ENCODE measurements at regions not wholly inside any gene's neighbourhood (a gene's known extent, or its start where the extent isn't known, plus 50 kb on each side); places are given as distances from the start of the nearest gene placed in this dataset.
A peak's percentile ranks its signal among the peaks of the same experiment; 100 is the strongest.

- Histone ChIP-seq H3K4me1 (ENCODE audit: control insufficient read depth, insufficient read depth, low read length) (peaks cover 1% of the 10 kb centered on the region), H3K9me3 (ENCODE audit: control insufficient read depth, low read length) (no peaks in the 10 kb centered on the region), H3K27me3 (ENCODE audit: control insufficient read depth, insufficient read depth) (no peaks in the 10 kb centered on the region), H3K27ac (ENCODE audit: low read length) (no peak overlapping the region), H3K4me3 (ENCODE audit: low read length) (no peak overlapping the region)
- ATAC-seq (no peak), DNase-seq (no peak)
- intact Hi-C loops (cut with DNase I): no loop called here
- 95% methylated on average over 2 of the region's 2 CpGs for WGBS
Observed at GRCh38 chr2:236766850-236767249, 197.2 kb downstream of the ACKR3 start.

GRCh38 chr2:236767941-236768340, 198.3 kb downstream of the ACKR3 start:
- H3K27me3 ChIP-seq (ENCODE audit: control insufficient read depth, insufficient read depth): no peaks in the 10 kb centered on the region
- H3K9me3 ChIP-seq (ENCODE audit: control insufficient read depth, low read length): no peaks in the 10 kb centered on the region
- intact Hi-C loops (cut with DNase I): no loop called here
- DNase-seq: no peak
- H3K4me3 ChIP-seq (ENCODE audit: low read length): no peak overlapping the region
- WGBS: 94% methylated on average over 7 of the region's 7 CpGs
- ATAC-seq: peak in 1 of 2 donors; percentile 10
- H3K27ac ChIP-seq (ENCODE audit: low read length): no peak overlapping the region
- no peaks in the 10 kb centered on the region for H3K4me1 ChIP-seq (ENCODE audit: control insufficient read depth, insufficient read depth, low read length)

- H3K9me3 ChIP-seq (ENCODE audit: control insufficient read depth, low read length): no peaks in the 10 kb centered on the region
- no peaks in the 10 kb centered on the region for H3K4me1 ChIP-seq (ENCODE audit: control insufficient read depth, insufficient read depth, low read length)
- ATAC-seq (no peak), DNase-seq (no peak)
- intact Hi-C loops (cut with DNase I): no loop called here
- no peak overlapping the region for H3K4me3 ChIP-seq (ENCODE audit: low read length)
- 93% methylated on average over 4 of the region's 4 CpGs for WGBS
- H3K27ac ChIP-seq (ENCODE audit: low read length): no peak overlapping the region
- no peaks in the 10 kb centered on the region for H3K27me3 ChIP-seq (ENCODE audit: control insufficient read depth, insufficient read depth)
Observed at GRCh38 chr2:236768393-236769140, 198.9 kb downstream of the ACKR3 start.

- Histone ChIP-seq H3K27me3 (ENCODE audit: control insufficient read depth, insufficient read depth) (no peaks in the 10 kb centered on the region), H3K9me3 (ENCODE audit: control insufficient read depth, low read length) (no peaks in the 10 kb centered on the region), H3K4me3 (ENCODE audit: low read length) (no peak overlapping the region), H3K4me1 (ENCODE audit: control insufficient read depth, insufficient read depth, low read length) (no peaks in the 10 kb centered on the region), H3K27ac (ENCODE audit: low read length) (no peak overlapping the region)
- DNase-seq (no peak), ATAC-seq (no peak)
- intact Hi-C loops (cut with DNase I): no loop called here
- 88% methylated on average over 9 of the region's 9 CpGs for WGBS
Observed at GRCh38 chr2:236769981-236770671, 200.5 kb downstream of the ACKR3 start.

GRCh38 chr2:236772220-236772837, 202.7 kb downstream of the ACKR3 start:
- ATAC-seq: peak in 1 of 2 donors; percentile 46

GRCh38 chr2:236773206-236773605, 203.6 kb downstream of the ACKR3 start:
- Histone ChIP-seq H3K4me1 (ENCODE audit: control insufficient read depth, insufficient read depth, low read length) (peaks cover 2% of the 10 kb centered on the region), H3K4me3 (ENCODE audit: low read length) (no peak overlapping the region), H3K9me3 (ENCODE audit: control insufficient read depth, low read length) (no peaks in the 10 kb centered on the region), H3K27ac (ENCODE audit: low read length) (no peak overlapping the region), H3K27me3 (ENCODE audit: control insufficient read depth, insufficient read depth) (no peaks in the 10 kb centered on the region)
- intact Hi-C loops (cut with DNase I): no loop called here
- 87% methylated on average over 9 of the region's 9 CpGs for WGBS
- DNase-seq: no peak
- ATAC-seq: no peak

More at GRCh38 chr2:236772220-236772837, 202.7 kb downstream of the ACKR3 start:
- H3K4me3 ChIP-seq (ENCODE audit: low read length): no peak overlapping the region
- no peaks in the 10 kb centered on the region for H3K9me3 ChIP-seq (ENCODE audit: control insufficient read depth, low read length)
- DNase-seq: no peak
- WGBS: 59% methylated on average over 17 of the region's 17 CpGs
- H3K4me1 ChIP-seq (ENCODE audit: control insufficient read depth, insufficient read depth, low read length): peaks cover 2% of the 10 kb centered on the region
- no peaks in the 10 kb centered on the region for H3K27me3 ChIP-seq (ENCODE audit: control insufficient read depth, insufficient read depth)
- intact Hi-C loops (cut with DNase I): no loop called here
- H3K27ac ChIP-seq (ENCODE audit: low read length): no peak overlapping the region

GRCh38 chr2:236774171-236774570, 204.5 kb downstream of the ACKR3 start:
- WGBS: 73% methylated on average over 9 of the region's 9 CpGs
- ATAC-seq (no peak), DNase-seq (no peak)
- no peaks in the 10 kb centered on the region for H3K9me3 ChIP-seq (ENCODE audit: control insufficient read depth, low read length)
- H3K4me3 ChIP-seq (ENCODE audit: low read length): no peak overlapping the region
- no peak overlapping the region for H3K27ac ChIP-seq (ENCODE audit: low read length)
- intact Hi-C loops (cut with DNase I): no loop called here
- H3K27me3 ChIP-seq (ENCODE audit: control insufficient read depth, insufficient read depth): no peaks in the 10 kb centered on the region
- peaks cover 2% of the 10 kb centered on the region for H3K4me1 ChIP-seq (ENCODE audit: control insufficient read depth, insufficient read depth, low read length)

GRCh38 chr2:236775511-236775910, 205.9 kb downstream of the ACKR3 start:
- Histone ChIP-seq H3K27ac (ENCODE audit: low read length) (no peak overlapping the region), H3K4me3 (ENCODE audit: low read length) (no peak overlapping the region), H3K27me3 (ENCODE audit: control insufficient read depth, insufficient read depth) (no peaks in the 10 kb centered on the region), H3K4me1 (ENCODE audit: control insufficient read depth, insufficient read depth, low read length) (peaks cover 2% of the 10 kb centered on the region), H3K9me3 (ENCODE audit: control insufficient read depth, low read length) (no peaks in the 10 kb centered on the region)
- DNase-seq (no peak), ATAC-seq (no peak)
- WGBS: 49% methylated on average over 2 of the region's 2 CpGs
- intact Hi-C loops (cut with DNase I): no loop called here

GRCh38 chr2:236776206-236776605, 206.6 kb downstream of the ACKR3 start:
- no peak overlapping the region for H3K27ac ChIP-seq (ENCODE audit: low read length)
- no peak for DNase-seq
- WGBS: 80% methylated on average over 10 of the region's 10 CpGs
- peaks cover 2% of the 10 kb centered on the region for H3K4me1 ChIP-seq (ENCODE audit: control insufficient read depth, insufficient read depth, low read length)
- no peak overlapping the region for H3K4me3 ChIP-seq (ENCODE audit: low read length)
- no peak for ATAC-seq
- intact Hi-C loops (cut with DNase I): no loop called here
- no peaks in the 10 kb centered on the region for H3K9me3 ChIP-seq (ENCODE audit: control insufficient read depth, low read length)
- H3K27me3 ChIP-seq (ENCODE audit: control insufficient read depth, insufficient read depth): no peaks in the 10 kb centered on the region

GRCh38 chr2:236776695-236777251, 207.1 kb downstream of the ACKR3 start:
- intact Hi-C loops (cut with DNase I): no loop called here
- Histone ChIP-seq H3K4me1 (ENCODE audit: control insufficient read depth, insufficient read depth, low read length) (peaks cover 2% of the 10 kb centered on the region), H3K4me3 (ENCODE audit: low read length) (no peak overlapping the region), H3K9me3 (ENCODE audit: control insufficient read depth, low read length) (no peaks in the 10 kb centered on the region), H3K27ac (ENCODE audit: low read length) (no peak overlapping the region), H3K27me3 (ENCODE audit: control insufficient read depth, insufficient read depth) (no peaks in the 10 kb centered on the region)
- WGBS: 58% methylated on average over 8 of the region's 8 CpGs
- ATAC-seq (peak; percentile 41 to 79), DNase-seq (peak in 1 of 3 donors; percentile 53)

- WGBS: 90% methylated on average over 8 of the region's 8 CpGs
Observed at GRCh38 chr2:236777408-236777807, 207.8 kb downstream of the ACKR3 start.

More at GRCh38 chr2:236777408-236777807, 207.8 kb downstream of the ACKR3 start:
- H3K27ac ChIP-seq (ENCODE audit: low read length): no peak overlapping the region
- ATAC-seq (no peak), DNase-seq (no peak)
- H3K9me3 ChIP-seq (ENCODE audit: control insufficient read depth, low read length): no peaks in the 10 kb centered on the region
- no peak overlapping the region for H3K4me3 ChIP-seq (ENCODE audit: low read length)
- intact Hi-C loops (cut with DNase I): no loop called here
- no peaks in the 10 kb centered on the region for H3K27me3 ChIP-seq (ENCODE audit: control insufficient read depth, insufficient read depth)
- H3K4me1 ChIP-seq (ENCODE audit: control insufficient read depth, insufficient read depth, low read length): peaks cover 2% of the 10 kb centered on the region

All from right cardiac atrium (tissue), 5 donors.